Testis (tissue), 2 donors: ENCODE measurements at regions not wholly inside any gene's neighbourhood (a gene's known extent, or its start where the extent isn't known, plus 50 kb on each side); places are given as distances from the start of the nearest gene placed in this dataset.

Experiments used
- CTCF ChIP-seq, 3 experiments: fragments of 450-650 bp in 2 of 3; fragments of 200-600 bp in 1 of 3; sonication (generic) in 1 of 3; IDR thresholded peaks; one replicate each; pipeline ENCODE4 v1.5.1; 2016 to 2019; ENCODE audit warnings: antibody characterized with exemption in 3 of 3, mild to moderate bottlenecking in 2 of 3, moderate library complexity in 1 of 3
- POLR2A ChIP-seq: fragments of 450-650 bp; IDR thresholded peaks from one replicate; pipeline ENCODE4 v1.6.1; 2017; ENCODE audit warnings: antibody characterized with exemption, mild to moderate bottlenecking, moderate library complexity

- TF ChIP-seq CTCF (IDR thresholded peaks at IDR 0.05) (no peak), POLR2A (no peak)
Measured at GRCh38 chr20:60962367-60963045, 289.6 kb upstream of the CDH4 start.
